ENCODE measurements at regions not wholly inside any gene's neighbourhood (a gene's known extent, or its start where the extent isn't known, plus 50 kb on each side); places are given as distances from the start of the nearest gene placed in this dataset.

- no peak for TF ChIP-seq CTCF (IDR thresholded peaks at IDR 0.05 in 4 of 5, conservative IDR thresholded peaks at IDR 0.05 in 1 of 5)
- no peak for TF ChIP-seq POLR2A (IDR thresholded peaks at IDR 0.05)
These were observed 89.4 kb upstream of the ARHGAP5 start for GRCh38 chr14:31987721-31988120.

All from gastrocnemius medialis (tissue), 4 donors.